ENCODE measurements at regions not wholly inside any gene's neighbourhood (a gene's known extent, or its start where the extent isn't known, plus 50 kb on each side); places are given as distances from the start of the nearest gene placed in this dataset.
"Not testable (repeated sequence)": the region's sequence is repeated elsewhere in the genome, so short reads cannot be mapped to it uniquely, and the experiment has no call there.

DNA sequence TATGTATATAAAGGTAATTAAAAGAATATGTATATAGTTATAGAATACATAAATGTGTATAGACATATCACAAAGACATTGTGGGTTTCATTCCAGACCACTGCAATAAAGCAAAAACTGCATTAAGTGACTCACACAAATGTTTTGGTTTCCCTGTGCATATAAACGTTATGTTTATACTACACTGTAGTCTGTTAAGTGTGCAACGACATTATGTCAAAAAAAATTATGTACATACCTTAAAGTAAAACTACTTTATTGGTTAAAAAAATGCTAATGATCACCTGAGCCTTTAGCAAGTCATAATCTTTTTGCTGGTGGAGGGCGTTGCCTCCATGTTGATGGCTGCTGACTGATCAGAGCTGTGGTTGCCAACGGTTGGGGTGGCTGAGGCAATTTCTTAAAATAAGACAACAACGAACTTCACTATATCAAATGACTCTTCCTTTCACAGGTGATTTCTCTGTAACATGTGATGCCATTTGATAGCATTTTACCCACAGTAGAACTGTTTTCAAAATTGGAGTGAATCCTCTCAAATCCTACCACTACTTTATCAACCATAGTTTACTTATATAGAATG, 107.8 kb downstream of the THSD1 start:
- TF ChIP-seq, protein P1, sequence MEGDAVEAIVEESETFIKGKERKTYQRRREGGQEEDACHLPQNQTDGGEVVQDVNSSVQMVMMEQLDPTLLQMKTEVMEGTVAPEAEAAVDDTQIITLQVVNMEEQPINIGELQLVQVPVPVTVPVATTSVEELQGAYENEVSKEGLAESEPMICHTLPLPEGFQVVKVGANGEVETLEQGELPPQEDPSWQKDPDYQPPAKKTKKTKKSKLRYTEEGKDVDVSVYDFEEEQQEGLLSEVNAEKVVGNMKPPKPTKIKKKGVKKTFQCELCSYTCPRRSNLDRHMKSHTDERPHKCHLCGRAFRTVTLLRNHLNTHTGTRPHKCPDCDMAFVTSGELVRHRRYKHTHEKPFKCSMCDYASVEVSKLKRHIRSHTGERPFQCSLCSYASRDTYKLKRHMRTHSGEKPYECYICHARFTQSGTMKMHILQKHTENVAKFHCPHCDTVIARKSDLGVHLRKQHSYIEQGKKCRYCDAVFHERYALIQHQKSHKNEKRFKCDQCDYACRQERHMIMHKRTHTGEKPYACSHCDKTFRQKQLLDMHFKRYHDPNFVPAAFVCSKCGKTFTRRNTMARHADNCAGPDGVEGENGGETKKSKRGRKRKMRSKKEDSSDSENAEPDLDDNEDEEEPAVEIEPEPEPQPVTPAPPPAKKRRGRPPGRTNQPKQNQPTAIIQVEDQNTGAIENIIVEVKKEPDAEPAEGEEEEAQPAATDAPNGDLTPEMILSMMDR (IDR thresholded peaks at IDR 0.05): not testable (repeated sequence)
- not testable (repeated sequence) for TF ChIP-seq EZH2phosphoT487 (IDR thresholded peaks at IDR 0.05; ENCODE audit: borderline replicate concordance, low read depth); SIN3A (IDR thresholded peaks at IDR 0.05; ENCODE audit: borderline replicate concordance, low read depth, low read length); POLR2AphosphoS5 (IDR thresholded peaks at IDR 0.05; ENCODE audit: low read depth, low read length); TAF1 (IDR thresholded peaks at IDR 0.05; ENCODE audit: borderline replicate concordance, low read depth, low read length); RXRA (IDR thresholded peaks at IDR 0.05; ENCODE audit: borderline replicate concordance, low read depth); RCOR1 (IDR thresholded peaks at IDR 0.05; ENCODE audit: low read length); YY1 (IDR thresholded peaks at IDR 0.05; ENCODE audit: low read depth)
- TF ChIP-seq, protein P2, sequence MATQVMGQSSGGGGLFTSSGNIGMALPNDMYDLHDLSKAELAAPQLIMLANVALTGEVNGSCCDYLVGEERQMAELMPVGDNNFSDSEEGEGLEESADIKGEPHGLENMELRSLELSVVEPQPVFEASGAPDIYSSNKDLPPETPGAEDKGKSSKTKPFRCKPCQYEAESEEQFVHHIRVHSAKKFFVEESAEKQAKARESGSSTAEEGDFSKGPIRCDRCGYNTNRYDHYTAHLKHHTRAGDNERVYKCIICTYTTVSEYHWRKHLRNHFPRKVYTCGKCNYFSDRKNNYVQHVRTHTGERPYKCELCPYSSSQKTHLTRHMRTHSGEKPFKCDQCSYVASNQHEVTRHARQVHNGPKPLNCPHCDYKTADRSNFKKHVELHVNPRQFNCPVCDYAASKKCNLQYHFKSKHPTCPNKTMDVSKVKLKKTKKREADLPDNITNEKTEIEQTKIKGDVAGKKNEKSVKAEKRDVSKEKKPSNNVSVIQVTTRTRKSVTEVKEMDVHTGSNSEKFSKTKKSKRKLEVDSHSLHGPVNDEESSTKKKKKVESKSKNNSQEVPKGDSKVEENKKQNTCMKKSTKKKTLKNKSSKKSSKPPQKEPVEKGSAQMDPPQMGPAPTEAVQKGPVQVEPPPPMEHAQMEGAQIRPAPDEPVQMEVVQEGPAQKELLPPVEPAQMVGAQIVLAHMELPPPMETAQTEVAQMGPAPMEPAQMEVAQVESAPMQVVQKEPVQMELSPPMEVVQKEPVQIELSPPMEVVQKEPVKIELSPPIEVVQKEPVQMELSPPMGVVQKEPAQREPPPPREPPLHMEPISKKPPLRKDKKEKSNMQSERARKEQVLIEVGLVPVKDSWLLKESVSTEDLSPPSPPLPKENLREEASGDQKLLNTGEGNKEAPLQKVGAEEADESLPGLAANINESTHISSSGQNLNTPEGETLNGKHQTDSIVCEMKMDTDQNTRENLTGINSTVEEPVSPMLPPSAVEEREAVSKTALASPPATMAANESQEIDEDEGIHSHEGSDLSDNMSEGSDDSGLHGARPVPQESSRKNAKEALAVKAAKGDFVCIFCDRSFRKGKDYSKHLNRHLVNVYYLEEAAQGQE (IDR thresholded peaks at IDR 0.05; ENCODE audit: low read depth, low read length): not testable (repeated sequence)
- TF ChIP-seq, protein P3, sequence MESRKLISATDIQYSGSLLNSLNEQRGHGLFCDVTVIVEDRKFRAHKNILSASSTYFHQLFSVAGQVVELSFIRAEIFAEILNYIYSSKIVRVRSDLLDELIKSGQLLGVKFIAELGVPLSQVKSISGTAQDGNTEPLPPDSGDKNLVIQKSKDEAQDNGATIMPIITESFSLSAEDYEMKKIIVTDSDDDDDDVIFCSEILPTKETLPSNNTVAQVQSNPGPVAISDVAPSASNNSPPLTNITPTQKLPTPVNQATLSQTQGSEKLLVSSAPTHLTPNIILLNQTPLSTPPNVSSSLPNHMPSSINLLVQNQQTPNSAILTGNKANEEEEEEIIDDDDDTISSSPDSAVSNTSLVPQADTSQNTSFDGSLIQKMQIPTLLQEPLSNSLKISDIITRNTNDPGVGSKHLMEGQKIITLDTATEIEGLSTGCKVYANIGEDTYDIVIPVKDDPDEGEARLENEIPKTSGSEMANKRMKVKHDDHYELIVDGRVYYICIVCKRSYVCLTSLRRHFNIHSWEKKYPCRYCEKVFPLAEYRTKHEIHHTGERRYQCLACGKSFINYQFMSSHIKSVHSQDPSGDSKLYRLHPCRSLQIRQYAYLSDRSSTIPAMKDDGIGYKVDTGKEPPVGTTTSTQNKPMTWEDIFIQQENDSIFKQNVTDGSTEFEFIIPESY (IDR thresholded peaks at IDR 0.05; ENCODE audit: borderline replicate concordance, low read depth): not testable (repeated sequence)
- TF ChIP-seq, protein P4, sequence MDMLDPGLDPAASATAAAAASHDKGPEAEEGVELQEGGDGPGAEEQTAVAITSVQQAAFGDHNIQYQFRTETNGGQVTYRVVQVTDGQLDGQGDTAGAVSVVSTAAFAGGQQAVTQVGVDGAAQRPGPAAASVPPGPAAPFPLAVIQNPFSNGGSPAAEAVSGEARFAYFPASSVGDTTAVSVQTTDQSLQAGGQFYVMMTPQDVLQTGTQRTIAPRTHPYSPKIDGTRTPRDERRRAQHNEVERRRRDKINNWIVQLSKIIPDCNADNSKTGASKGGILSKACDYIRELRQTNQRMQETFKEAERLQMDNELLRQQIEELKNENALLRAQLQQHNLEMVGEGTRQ (IDR thresholded peaks at IDR 0.05; ENCODE audit: borderline replicate concordance, low read depth, low read length): not testable (repeated sequence)
- TF ChIP-seq, protein P5, sequence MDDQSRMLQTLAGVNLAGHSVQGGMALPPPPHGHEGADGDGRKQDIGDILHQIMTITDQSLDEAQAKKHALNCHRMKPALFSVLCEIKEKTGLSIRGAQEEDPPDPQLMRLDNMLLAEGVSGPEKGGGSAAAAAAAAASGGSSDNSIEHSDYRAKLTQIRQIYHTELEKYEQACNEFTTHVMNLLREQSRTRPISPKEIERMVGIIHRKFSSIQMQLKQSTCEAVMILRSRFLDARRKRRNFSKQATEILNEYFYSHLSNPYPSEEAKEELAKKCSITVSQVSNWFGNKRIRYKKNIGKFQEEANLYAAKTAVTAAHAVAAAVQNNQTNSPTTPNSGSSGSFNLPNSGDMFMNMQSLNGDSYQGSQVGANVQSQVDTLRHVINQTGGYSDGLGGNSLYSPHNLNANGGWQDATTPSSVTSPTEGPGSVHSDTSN (IDR thresholded peaks at IDR 0.05): not testable (repeated sequence)
